ENCODE measurements at regions not wholly inside any gene's neighbourhood (a gene's known extent, or its start where the extent isn't known, plus 50 kb on each side); places are given as distances from the start of the nearest gene placed in this dataset.

GRCh38 chr3:127369356-127369935 lies 81.6 kb upstream of the PRR20G start:
- 30 to 45% methylated on average over 2 to 3 of the region's 4 CpGs for WGBS, 2 donors (ENCODE audit: low coverage in 1 of 2)
- Histone ChIP-seq H3K27me3 (peaks cover 68% of the 10 kb centered on the region), H3K27ac (no peak overlapping the region), H3K4me1 (no peaks in the 10 kb centered on the region), H3K4me3 (no peak overlapping the region), H3K36me3 (no peaks in the 10 kb centered on the region), H3K9me3 (no peaks in the 10 kb centered on the region)
- ATAC-seq: no peak
- TF ChIP-seq EP300 (IDR thresholded peaks at IDR 0.05): no peak
- TF ChIP-seq POLR2AphosphoS5 (IDR thresholded peaks at IDR 0.05): no peak
- TF ChIP-seq CTCF (IDR thresholded peaks at IDR 0.05): no peak
- TF ChIP-seq POLR2A (IDR thresholded peaks at IDR 0.05): no peak

GRCh38 chr3:127368186-127369032 lies 80.6 kb upstream of the PRR20G start:
- Histone ChIP-seq H3K27ac (no peak overlapping the region), H3K9me3 (no peaks in the 10 kb centered on the region), H3K4me1 (no peaks in the 10 kb centered on the region), H3K27me3 (peaks cover 66% of the 10 kb centered on the region), H3K4me3 (no peak overlapping the region), H3K36me3 (no peaks in the 10 kb centered on the region)
- TF ChIP-seq EP300 (IDR thresholded peaks at IDR 0.05) (no peak), POLR2A (IDR thresholded peaks at IDR 0.05) (no peak), CTCF (IDR thresholded peaks at IDR 0.05) (no peak), POLR2AphosphoS5 (IDR thresholded peaks at IDR 0.05) (no peak)
- WGBS, 2 donors (ENCODE audit: low coverage in 1 of 2): 39 to 49% methylated on average over 3 to 8 of the region's 14 CpGs
- ATAC-seq: no peak

- Histone ChIP-seq H3K27ac (no peak overlapping the region), H3K4me3 (no peak overlapping the region), H3K9me3 (no peaks in the 10 kb centered on the region), H3K4me1 (no peaks in the 10 kb centered on the region), H3K27me3 (peaks cover 72% of the 10 kb centered on the region), H3K36me3 (no peaks in the 10 kb centered on the region)
- no peak for TF ChIP-seq EP300 (IDR thresholded peaks at IDR 0.05)
- no peak for TF ChIP-seq CTCF (IDR thresholded peaks at IDR 0.05)
- no peak for TF ChIP-seq POLR2AphosphoS5 (IDR thresholded peaks at IDR 0.05)
- no peak for TF ChIP-seq POLR2A (IDR thresholded peaks at IDR 0.05)
- 84 to 91% methylated on average over 10 to 11 of the region's 13 CpGs for WGBS, 2 donors (ENCODE audit: low coverage in 1 of 2)
- ATAC-seq: no peak
These were observed 79.7 kb upstream of the PRR20G start for GRCh38 chr3:127367593-127367992.

- no peak for ATAC-seq
- 15 to 19% methylated on average over 4 to 6 of the region's 6 CpGs for WGBS, 2 donors (ENCODE audit: low coverage in 1 of 2)
- Histone ChIP-seq H3K4me1 (no peaks in the 10 kb centered on the region), H3K9me3 (no peaks in the 10 kb centered on the region), H3K4me3 (no peak overlapping the region), H3K27me3 (peaks cover 69% of the 10 kb centered on the region), H3K36me3 (no peaks in the 10 kb centered on the region), H3K27ac (no peak overlapping the region)
- TF ChIP-seq POLR2A (IDR thresholded peaks at IDR 0.05) (no peak), POLR2AphosphoS5 (IDR thresholded peaks at IDR 0.05) (no peak), CTCF (IDR thresholded peaks at IDR 0.05) (no peak), EP300 (IDR thresholded peaks at IDR 0.05) (no peak)
These were observed 78.5 kb upstream of the PRR20G start for GRCh38 chr3:127366383-127366782.

Measured in gastroesophageal sphincter (tissue), 4 donors.